GM23248 (cell line): ENCODE measurements at regions not wholly inside any gene's neighbourhood (a gene's known extent, or its start where the extent isn't known, plus 50 kb on each side); places are given as distances from the start of the nearest gene placed in this dataset.

Experiments used
- DNase-seq: peaks from one replicate; pipeline ENCODE4 v3.0.0-alpha.2; 2015
- H2AFZ ChIP-seq: fragments of 200-600 bp; sonication (generic); 2 replicates; pipeline ENCODE4 v1.6.1; 2016; ENCODE audit warnings: antibody characterized with exemption
- H3F3A ChIP-seq: fragments of 200-600 bp; sonication (generic); 2 replicates; pipeline ENCODE4 v1.6.1; 2016; ENCODE audit warnings: mild to moderate bottlenecking, antibody characterized with exemption, mixed run types; ENCODE audit not compliant: insufficient read depth
- H3K27ac ChIP-seq: fragments of 200-600 bp; sonication (generic); 2 replicates; pipeline ENCODE4 v1.5.1; 2016; ENCODE audit warnings: mild to moderate bottlenecking
- H3K27me3 ChIP-seq: fragments of 200-600 bp; sonication (generic); replicated peaks from 2 replicates; pipeline ENCODE4 v1.6.1; 2016; ENCODE audit warnings: mild to moderate bottlenecking; ENCODE audit not compliant: insufficient read depth
- H3K36me3 ChIP-seq: fragments of 200-600 bp; sonication (generic); 2 replicates; pipeline ENCODE4 v1.6.1; 2016; ENCODE audit warnings: low read depth, mild to moderate bottlenecking
- H3K4me1 ChIP-seq: fragments of 200-600 bp; sonication (generic); 2 replicates; pipeline ENCODE4 v1.6.1; 2016; ENCODE audit warnings: mild to moderate bottlenecking; ENCODE audit not compliant: insufficient read depth
- H3K4me2 ChIP-seq: fragments of 200-600 bp; sonication (generic); one replicate; pipeline ENCODE4 v1.6.1; 2016; ENCODE audit warnings: mild to moderate bottlenecking; ENCODE audit not compliant: unreplicated experiment
- H3K4me3 ChIP-seq: fragments of 200-600 bp; sonication (generic); 2 replicates; pipeline ENCODE4 v1.5.1; 2016; ENCODE audit warnings: mild to moderate bottlenecking
- H3K79me2 ChIP-seq: fragments of 200-600 bp; sonication (generic); 2 replicates; pipeline ENCODE4 v1.6.1; 2016; ENCODE audit warnings: mild to moderate bottlenecking; ENCODE audit not compliant: insufficient read depth
- H3K9ac ChIP-seq: fragments of 200-600 bp; sonication (generic); 2 replicates; pipeline ENCODE4 v1.6.1; 2016; ENCODE audit warnings: mild to moderate bottlenecking
- H3K9me2 ChIP-seq: fragments of 200-600 bp; sonication (generic); 2 replicates; pipeline ENCODE4 v1.6.1; 2016; ENCODE audit warnings: mixed run types, mild to moderate bottlenecking, moderate library complexity; ENCODE audit not compliant: insufficient read depth
- H3K9me3 ChIP-seq: fragments of 200-600 bp; sonication (generic); one replicate; pipeline ENCODE4 v1.6.1; 2017; ENCODE audit warnings: low read depth
- H4K20me1 ChIP-seq: fragments of 200-600 bp; sonication (generic); 2 replicates; pipeline ENCODE4 v1.6.0; 2016; ENCODE audit not compliant: insufficient read depth
- EZH2 ChIP-seq: fragments of 200-600 bp; sonication (generic); IDR thresholded peaks from 2 replicates; pipeline ENCODE4 v1.6.1; 2018; ENCODE audit warnings: antibody characterized with exemption, mild to moderate bottlenecking; ENCODE audit not compliant: insufficient read depth, poor library complexity, severe bottlenecking
- EZH2phosphoT487 ChIP-seq: fragments of 200-600 bp; sonication (generic); IDR thresholded peaks from 2 replicates; pipeline ENCODE4 v1.6.1; 2018; ENCODE audit warnings: antibody characterized with exemption, moderate library complexity, mild to moderate bottlenecking, low read depth; ENCODE audit not compliant: insufficient read depth
- WGBS, 2 experiments: methylation state at CpG; one replicate each; pipeline ENCODE4 v1.1.6; 2015 to 2017; ENCODE audit warnings: low lambda C conversion rate in 2 of 2, low coverage in 1 of 2; ENCODE audit errors: missing lambda C conversion rate in 2 of 2; 5-methylcytosine and 5-hydroxymethylcytosine counted together
- in situ Hi-C: fragments of 300-500 bp; cut with MboI; formaldehyde crosslinking; loops from 2 replicates; pipeline ENCODE4 v1.15.0; 2020

DNA sequence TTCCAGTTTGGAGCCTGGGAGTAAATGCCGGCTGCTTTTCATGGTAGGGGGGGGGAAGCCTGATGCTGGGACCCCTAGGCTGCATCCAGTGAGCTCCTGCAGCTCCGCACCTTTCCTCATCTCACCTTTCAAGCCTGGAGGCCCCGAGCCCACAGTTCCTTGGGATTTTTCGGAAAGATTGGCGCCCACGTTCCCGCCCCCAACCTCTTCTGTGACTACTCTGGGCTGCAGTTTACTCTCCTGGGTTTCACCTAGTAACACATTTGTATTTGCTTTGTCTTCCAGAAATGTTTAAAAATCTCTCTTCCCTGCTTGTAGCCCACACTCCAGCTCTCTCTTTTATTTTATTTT, 51.9 kb upstream of the SPATA13 start:
- Histone ChIP-seq H3K9me3 (no peaks in the 10 kb centered on the region), H4K20me1 (no peaks in the 10 kb centered on the region), H3K4me2 (no peak overlapping the region), H3K27me3 (no peaks in the 10 kb centered on the region), H3K36me3 (no peaks in the 10 kb centered on the region), H3K79me2 (no peaks in the 10 kb centered on the region), H3K9me2 (no peaks in the 10 kb centered on the region), H2AFZ (no peak overlapping the region), H3F3A (no peaks in the 10 kb centered on the region), H3K9ac (no peak overlapping the region), H3K4me3 (no peak overlapping the region), H3K4me1 (no peaks in the 10 kb centered on the region), H3K27ac (no peak overlapping the region)
- TF ChIP-seq EZH2phosphoT487, result no peak
- TF ChIP-seq EZH2, result no peak
- in situ Hi-C loops, result no loop called here
- 90 to 95% methylated on average over 7 of the region's 7 CpGs for WGBS, 2 experiments
- no peak for DNase-seq

DNA sequence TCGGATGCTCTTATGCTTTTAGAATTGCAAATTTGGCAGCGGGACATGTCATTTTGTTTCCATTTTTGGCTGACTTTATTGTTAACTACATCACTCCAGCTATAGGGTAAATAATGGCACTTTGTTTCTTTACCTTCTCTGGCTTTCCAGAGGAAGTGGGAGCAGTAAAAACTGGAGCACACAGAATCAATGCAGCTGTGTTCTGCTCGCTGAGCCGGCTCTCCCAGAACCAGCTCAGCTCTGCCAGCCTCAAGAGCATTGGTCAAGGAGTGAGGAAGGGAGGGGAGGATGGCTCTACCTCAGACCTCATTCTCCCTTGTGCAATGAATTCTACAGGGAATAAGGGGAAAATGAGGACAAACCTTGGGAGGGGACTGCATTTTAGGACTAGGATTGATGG, 50.5 kb upstream of the SPATA13 start:
- H3K4me1 ChIP-seq, result no peaks in the 10 kb centered on the region
- H3K9me2 ChIP-seq, result no peaks in the 10 kb centered on the region
- H3F3A ChIP-seq, result no peaks in the 10 kb centered on the region
- H3K36me3 ChIP-seq, result no peaks in the 10 kb centered on the region
- no peaks in the 10 kb centered on the region for H4K20me1 ChIP-seq
- no peaks in the 10 kb centered on the region for H3K27me3 ChIP-seq
- H2AFZ ChIP-seq, result no peak overlapping the region
- no peaks in the 10 kb centered on the region for H3K79me2 ChIP-seq
- no peak overlapping the region for H3K4me3 ChIP-seq
- DNase-seq, result no peak
- H3K9ac ChIP-seq, result no peak overlapping the region
- H3K4me2 ChIP-seq, result no peak overlapping the region
- 71 to 75% methylated on average over 4 of the region's 4 CpGs for WGBS, 2 experiments
- TF ChIP-seq EZH2 (no peak), EZH2phosphoT487 (no peak)
- no peak overlapping the region for H3K27ac ChIP-seq
- H3K9me3 ChIP-seq, result no peaks in the 10 kb centered on the region
- in situ Hi-C loops, result no loop called here
